Naive thymus-derived CD4-positive, alpha-beta T cell (primary cell): ENCODE measurements at regions not wholly inside any gene's neighbourhood (a gene's known extent, or its start where the extent isn't known, plus 50 kb on each side); places are given as distances from the start of the nearest gene placed in this dataset.

ENCODE experiments used
- ATAC-seq: fragments of 150-1000 bp; cut with Tn5 transposase; 2 replicates; pipeline ENCODE4 v1.10.0; 2021; ENCODE audit warnings: mild to moderate bottlenecking, moderate library complexity
- CTCF ChIA-PET: fragments of 350-600 bp; sonication (Branson Sonifier 250); formaldehyde crosslinking; loops from one replicate; lab custom pipeline; 2021; ENCODE audit warnings: antibody characterized with exemption; lab: Charles Lee
- POLR2A ChIA-PET: fragments of 350-600 bp; sonication (Branson Sonifier 250); formaldehyde crosslinking; loops from one replicate; lab custom pipeline; 2021; ENCODE audit warnings: antibody characterized with exemption, inconsistent platforms; lab: Charles Lee
- DNase-seq, 9 donors: peaks; one replicate each; pipeline versions ENCODE4 v3.0.0 to v3.0.0-alpha.2; 2020 to 2022; ENCODE audit warnings: mixed read lengths in 1 of 9
- H3K27ac ChIP-seq: one replicate; pipeline ENCODE4 v1.7.0; 2013; ENCODE audit warnings: mild to moderate bottlenecking, low read depth, low read length, moderate library complexity
- H3K27me3 ChIP-seq, 2 donors: one replicate each; pipeline ENCODE4 v1.7.0; 2013; ENCODE audit warnings: low read length in 2 of 2, mild to moderate bottlenecking in 2 of 2, moderate library complexity in 2 of 2; ENCODE audit not compliant: control insufficient read depth in 2 of 2, insufficient read depth in 2 of 2
- H3K36me3 ChIP-seq, 3 experiments: 1 replicate in 2 of 3; 2 replicates in 1 of 3; pipeline ENCODE4 v1.7.0; 2013; ENCODE audit warnings: low read length in 3 of 3, mild to moderate bottlenecking in 3 of 3, moderate library complexity in 1 of 3; ENCODE audit not compliant: insufficient read depth in 3 of 3, control insufficient read depth in 2 of 3
- H3K4me1 ChIP-seq, 2 donors: one replicate each; pipeline ENCODE4 v1.7.0; 2013; ENCODE audit warnings: low read length in 2 of 2, mild to moderate bottlenecking in 2 of 2, moderate library complexity in 1 of 2; ENCODE audit not compliant: control insufficient read depth in 2 of 2, insufficient read depth in 2 of 2
- H3K4me3 ChIP-seq: 2 replicates; pipeline ENCODE4 v1.7.0; 2013; ENCODE audit warnings: mild to moderate bottlenecking, low read length
- H3K9me3 ChIP-seq, 3 experiments: 1 replicate in 2 of 3; 2 replicates in 1 of 3; pipeline ENCODE4 v1.7.0; 2013; ENCODE audit warnings: low read length in 3 of 3; ENCODE audit not compliant: control insufficient read depth in 2 of 3
- H3K27ac Mint-ChIP-seq, 9 donors: one replicate each; pipeline ENCODE4 v1.8.0; 2020 to 2022; ENCODE audit warnings: mixed read lengths in 9 of 9, mild to moderate bottlenecking in 8 of 9, moderate library complexity in 5 of 9, inconsistent platforms in 2 of 9
- H3K27me3 Mint-ChIP-seq, 5 donors: one replicate each; pipeline ENCODE4 v1.8.0; 2021 to 2022; ENCODE audit warnings: mixed read lengths in 5 of 5, mild to moderate bottlenecking in 1 of 5
- H3K36me3 Mint-ChIP-seq, 5 donors: one replicate each; pipeline ENCODE4 v1.8.0; 2020 to 2022; ENCODE audit warnings: mixed read lengths in 5 of 5, mild to moderate bottlenecking in 3 of 5, inconsistent platforms in 1 of 5
- H3K4me1 Mint-ChIP-seq, 7 donors: one replicate each; pipeline ENCODE4 v1.8.0; 2020 to 2022; ENCODE audit warnings: mixed read lengths in 7 of 7, mild to moderate bottlenecking in 3 of 7, inconsistent platforms in 1 of 7
- H3K4me3 Mint-ChIP-seq, 10 donors: one replicate each; pipeline ENCODE4 v1.8.0; 2020 to 2022; ENCODE audit warnings: mild to moderate bottlenecking in 10 of 10, mixed read lengths in 10 of 10, moderate library complexity in 6 of 10, inconsistent platforms in 2 of 10
- H3K9me3 Mint-ChIP-seq, 11 donors: one replicate each; pipeline ENCODE4 v1.8.0; 2020 to 2022; ENCODE audit warnings: mixed read lengths in 11 of 11, mild to moderate bottlenecking in 4 of 11, inconsistent platforms in 1 of 11, moderate library complexity in 1 of 11
- intact Hi-C, 2 donors: fragments of 100-400 bp; cut with micrococcal nuclease; formaldehyde crosslinking; loops; one replicate each; pipeline ENCODE4 v1.15.1; 2023

GRCh38 chr2:11018651-11019185 lies 107.0 kb downstream of the KCNF1 start:
- CTCF ChIA-PET: no interaction called here
- H3K4me3 Mint-ChIP-seq: no peak overlapping the region
- no peak overlapping the region for H3K27ac Mint-ChIP-seq
- Histone ChIP-seq H3K27me3 (no peaks in the 10 kb centered on the region), H3K27ac (no peak overlapping the region), H3K9me3 (no peaks in the 10 kb centered on the region), H3K4me1 (no peaks in the 10 kb centered on the region), H3K4me3 (no peak overlapping the region), H3K36me3 (no peaks in the 10 kb centered on the region)
- peaks cover 4 to 34% (median 12%) of the 10 kb centered on the region in 5 donors for H3K27me3 Mint-ChIP-seq
- POLR2A ChIA-PET: no interaction called here
- ATAC-seq (no peak), DNase-seq (no peak)
- peaks cover 0 to 2% (median 0%) of the 10 kb centered on the region in 11 donors for H3K9me3 Mint-ChIP-seq
- H3K4me1 Mint-ChIP-seq: peaks cover 0 to 6% (median 0%) of the 10 kb centered on the region in 7 donors
- peaks cover 0 to under 1% (median 0%) of the 10 kb centered on the region in 5 donors for H3K36me3 Mint-ChIP-seq
- intact Hi-C loops: no loop called here

- ChIA-PET POLR2A (no interaction called here), CTCF (no interaction called here)
- DNase-seq (no peak), ATAC-seq (no peak)
- Histone ChIP-seq H3K4me1 (no peaks in the 10 kb centered on the region), H3K27me3 (no peaks in the 10 kb centered on the region), H3K36me3 (no peaks in the 10 kb centered on the region), H3K9me3 (no peaks in the 10 kb centered on the region), H3K4me3 (no peak overlapping the region), H3K27ac (no peak overlapping the region)
- intact Hi-C loops: no loop called here
- H3K27me3 Mint-ChIP-seq: peaks cover 4 to 34% (median 10%) of the 10 kb centered on the region in 5 donors
- H3K9me3 Mint-ChIP-seq: peaks cover 0 to 4% (median 0%) of the 10 kb centered on the region in 11 donors
- peaks cover 0 to 6% (median 0%) of the 10 kb centered on the region in 7 donors for H3K4me1 Mint-ChIP-seq
- H3K4me3 Mint-ChIP-seq: no peak overlapping the region
- H3K36me3 Mint-ChIP-seq: no peaks in the 10 kb centered on the region
- H3K27ac Mint-ChIP-seq: no peak overlapping the region
Observed at GRCh38 chr2:11019614-11020013, 107.9 kb downstream of the KCNF1 start.

- Histone ChIP-seq H3K4me1 (no peaks in the 10 kb centered on the region), H3K36me3 (no peaks in the 10 kb centered on the region), H3K27ac (no peak overlapping the region), H3K9me3 (no peaks in the 10 kb centered on the region), H3K4me3 (no peak overlapping the region), H3K27me3 (no peaks in the 10 kb centered on the region)
- intact Hi-C loops: no loop called here
- peaks cover 0 to 16% (median 5%) of the 10 kb centered on the region in 5 donors for H3K27me3 Mint-ChIP-seq
- no peak overlapping the region for H3K27ac Mint-ChIP-seq
- no peak overlapping the region for H3K4me3 Mint-ChIP-seq
- ATAC-seq (no peak), DNase-seq (no peak)
- ChIA-PET CTCF (interaction anchor here (0.5 to 0.7 kb wide), 2 partner anchors 10 to 171 kb away, joined by 3 read pairs; no protein-coding TSS in a partner anchor), POLR2A (no interaction called here)
- H3K4me1 Mint-ChIP-seq: no peaks in the 10 kb centered on the region
- peaks cover 0 to 4% (median 0%) of the 10 kb centered on the region in 11 donors for H3K9me3 Mint-ChIP-seq
- no peaks in the 10 kb centered on the region for H3K36me3 Mint-ChIP-seq
Observed at GRCh38 chr2:11022064-11022463, 110.3 kb downstream of the KCNF1 start.

DNA sequence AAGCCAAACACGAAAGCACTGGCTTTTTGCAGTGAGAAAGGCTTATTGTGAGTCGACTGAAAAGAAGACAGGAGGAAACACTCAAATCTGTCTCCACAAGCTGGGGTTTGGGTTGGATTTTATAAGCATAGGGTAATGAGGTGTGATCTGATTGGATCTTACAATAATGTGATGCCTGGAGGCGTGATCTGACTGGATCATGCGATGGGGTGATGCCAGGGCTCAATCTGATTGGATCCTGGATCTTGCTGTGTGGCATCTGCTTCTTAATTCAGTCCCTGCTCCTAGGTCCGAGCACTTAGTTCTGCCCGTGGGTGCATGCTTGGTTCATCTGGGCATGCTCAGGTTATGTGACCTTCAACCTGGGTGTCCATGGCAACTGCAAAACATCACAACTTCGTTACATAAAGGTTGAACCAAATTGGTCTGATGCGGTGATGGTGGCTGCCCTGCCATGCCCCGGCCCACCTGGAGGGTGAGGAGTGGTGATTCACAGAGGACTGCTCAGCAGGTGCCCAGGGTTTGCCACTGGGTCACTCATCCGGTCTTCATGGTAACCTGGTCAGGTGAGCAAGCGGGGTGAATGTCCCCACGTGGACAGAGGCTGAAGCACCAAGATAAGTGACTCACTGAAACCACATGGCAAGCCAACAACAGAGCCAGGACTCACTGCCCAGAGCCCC lies 111.0 kb downstream of the KCNF1 start:
- no peaks in the 10 kb centered on the region for H3K4me1 ChIP-seq
- DNase-seq (no peak), ATAC-seq (no peak)
- H3K4me1 Mint-ChIP-seq: no peaks in the 10 kb centered on the region
- CTCF ChIA-PET: interaction anchor here (0.7 kb wide), 1 partner anchor 10 kb away, joined by 3 read pairs; no protein-coding TSS in a partner anchor
- no peaks in the 10 kb centered on the region for H3K9me3 ChIP-seq
- peaks cover 0 to 4% (median 0%) of the 10 kb centered on the region in 11 donors for H3K9me3 Mint-ChIP-seq
- intact Hi-C loops: no loop called here
- POLR2A ChIA-PET: no interaction called here
- H3K27ac Mint-ChIP-seq: no peak overlapping the region
- H3K27me3 Mint-ChIP-seq: peaks cover 0 to 16% (median 5%) of the 10 kb centered on the region in 5 donors
- no peaks in the 10 kb centered on the region for H3K36me3 ChIP-seq
- no peaks in the 10 kb centered on the region for H3K36me3 Mint-ChIP-seq
- no peak overlapping the region for H3K4me3 Mint-ChIP-seq
- H3K4me3 ChIP-seq: no peak overlapping the region
- no peak overlapping the region for H3K27ac ChIP-seq
- no peaks in the 10 kb centered on the region for H3K27me3 ChIP-seq

DNA sequence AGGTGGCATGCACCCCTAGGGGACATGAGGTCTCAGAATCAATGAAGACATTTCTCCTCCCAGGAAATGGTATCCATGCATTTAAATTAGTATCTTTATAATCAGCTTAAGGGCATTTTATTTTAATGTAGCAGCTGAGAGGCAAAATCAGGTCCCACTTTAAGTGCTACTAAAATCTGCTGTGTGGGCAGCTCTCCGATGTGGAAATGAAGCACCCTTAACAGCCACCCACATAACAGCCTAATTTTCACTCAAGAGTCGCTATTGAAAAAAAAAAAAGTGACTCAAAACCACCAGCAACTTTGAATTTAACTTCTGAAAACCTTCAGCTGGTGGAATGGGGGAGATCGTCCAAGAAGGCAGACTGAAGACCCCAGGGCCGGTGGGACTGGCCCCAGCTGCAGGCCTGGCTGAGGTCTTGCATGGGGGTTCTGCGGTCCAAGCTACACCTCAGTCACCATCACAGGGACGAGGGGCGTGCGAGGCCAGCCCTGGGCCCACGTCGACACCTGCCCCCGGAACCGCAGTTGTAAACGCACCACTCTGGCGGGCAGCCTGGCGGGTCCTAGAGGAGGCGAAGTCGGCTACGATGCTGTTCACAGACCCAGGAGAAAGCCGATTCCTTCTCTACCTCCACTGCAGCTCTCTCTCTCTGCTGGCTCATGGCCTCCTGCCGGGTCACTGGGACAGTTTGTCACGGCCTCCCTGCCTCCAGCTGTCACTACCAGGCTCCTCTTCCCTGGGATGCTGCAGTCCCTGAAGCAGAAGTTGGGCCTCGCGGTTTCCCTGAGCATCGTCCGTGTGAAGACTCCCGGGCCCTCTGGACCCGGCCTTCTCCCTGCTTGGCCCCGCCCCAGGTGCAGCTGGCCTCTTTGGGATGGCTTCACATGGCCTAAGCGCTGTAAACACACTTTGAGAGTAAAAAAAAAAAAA lies 111.9 kb downstream of the KCNF1 start:
- Mint-ChIP-seq H3K4me1 (no peaks in the 10 kb centered on the region), H3K9me3 (peaks cover 0 to 5% (median 0%) of the 10 kb centered on the region in 11 donors), H3K4me3 (no peak overlapping the region), H3K27ac (no peak overlapping the region), H3K36me3 (no peaks in the 10 kb centered on the region), H3K27me3 (peaks cover 0 to 12% (median 5%) of the 10 kb centered on the region in 5 donors)
- POLR2A ChIA-PET: interaction anchor here (0.8 kb wide), 1 partner anchor 82 kb away, joined by 6 read pairs; no protein-coding TSS in a partner anchor
- no peaks in the 10 kb centered on the region for H3K9me3 ChIP-seq
- H3K4me3 ChIP-seq: no peak overlapping the region
- CTCF ChIA-PET: no interaction called here
- H3K27ac ChIP-seq: no peak overlapping the region
- no peak for ATAC-seq
- no peaks in the 10 kb centered on the region for H3K36me3 ChIP-seq
- intact Hi-C loops: no loop called here
- H3K27me3 ChIP-seq: no peaks in the 10 kb centered on the region
- no peaks in the 10 kb centered on the region for H3K4me1 ChIP-seq
- DNase-seq: no peak

DNA sequence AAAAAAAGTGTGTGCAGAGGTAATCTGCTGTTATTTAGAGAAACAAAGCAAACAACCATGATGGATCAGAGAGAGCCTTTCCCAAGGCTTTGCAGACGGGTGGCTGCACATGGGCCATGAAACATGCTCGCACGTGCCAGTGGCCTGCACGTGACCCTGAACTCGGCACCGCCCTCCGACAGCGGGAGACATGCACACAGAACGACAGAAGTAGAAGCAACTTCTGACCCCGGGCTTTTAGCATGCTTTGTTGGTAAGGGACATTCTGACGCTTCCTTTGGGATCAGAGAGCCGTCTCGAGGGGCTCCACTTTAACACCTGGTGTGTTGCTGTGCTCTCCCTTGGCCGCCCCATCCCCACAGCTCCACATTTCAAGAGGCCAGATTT lies 112.5 kb downstream of the KCNF1 start:
- H3K9me3 Mint-ChIP-seq: peaks cover 0 to 5% (median 0%) of the 10 kb centered on the region in 11 donors
- H3K4me3 Mint-ChIP-seq: no peak overlapping the region
- H3K27ac ChIP-seq: no peak overlapping the region
- H3K27me3 ChIP-seq: no peaks in the 10 kb centered on the region
- no peaks in the 10 kb centered on the region for H3K36me3 Mint-ChIP-seq
- DNase-seq (no peak), ATAC-seq (no peak)
- H3K4me3 ChIP-seq: no peak overlapping the region
- CTCF ChIA-PET: no interaction called here
- no peaks in the 10 kb centered on the region for H3K9me3 ChIP-seq
- H3K36me3 ChIP-seq: no peaks in the 10 kb centered on the region
- POLR2A ChIA-PET: no interaction called here
- H3K4me1 ChIP-seq: no peaks in the 10 kb centered on the region
- intact Hi-C loops: no loop called here
- H3K4me1 Mint-ChIP-seq: no peaks in the 10 kb centered on the region
- H3K27me3 Mint-ChIP-seq: peaks cover 0 to 9% (median 0%) of the 10 kb centered on the region in 5 donors
- H3K27ac Mint-ChIP-seq: no peak overlapping the region
